Fibroblast of lung (primary cell): ENCODE measurements at regions not wholly inside any gene's neighbourhood (a gene's known extent, or its start where the extent isn't known, plus 50 kb on each side); places are given as distances from the start of the nearest gene placed in this dataset.

ENCODE experiments used
- CTCF ChIP-seq, 2 donors: IDR thresholded peaks in 1 of 2; conservative IDR thresholded peaks in 1 of 2; 1 replicate in 1 of 2; 2 replicates in 1 of 2; pipeline ENCODE4 v1.5.1; 2011 to 2012; ENCODE audit warnings: low read length in 2 of 2, control low read depth in 1 of 2, inconsistent platforms in 1 of 2, low read depth in 1 of 2, mild to moderate bottlenecking in 1 of 2
- EZH2 ChIP-seq: IDR thresholded peaks from 2 replicates; pipeline ENCODE4 v1.5.1; 2012; ENCODE audit warnings: low read length, control low read depth, mild to moderate bottlenecking; ENCODE audit errors: missing control alignments

- TF ChIP-seq CTCF (conservative IDR thresholded peaks at IDR 0.05 in 1 of 2, IDR thresholded peaks at IDR 0.05 in 1 of 2; ENCODE audit: low read depth in 1 of 2, low read length in 2 of 2) (no peak), EZH2 (no peak)
Observed at GRCh38 chr18:8965398-8965797, 137.1 kb upstream of the NDUFV2 start.
